HG03108 (cell line): ENCODE measurements at regions not wholly inside any gene's neighbourhood (a gene's known extent, or its start where the extent isn't known, plus 50 kb on each side); places are given as distances from the start of the nearest gene placed in this dataset.

Experiments used
- ATAC-seq: cut with Tn5 transposase; IDR thresholded peaks from one replicate; pipeline ENCODE4 v1.9.1; 2021; ENCODE audit warnings: moderate library complexity; ENCODE audit not compliant: unreplicated experiment

DNA sequence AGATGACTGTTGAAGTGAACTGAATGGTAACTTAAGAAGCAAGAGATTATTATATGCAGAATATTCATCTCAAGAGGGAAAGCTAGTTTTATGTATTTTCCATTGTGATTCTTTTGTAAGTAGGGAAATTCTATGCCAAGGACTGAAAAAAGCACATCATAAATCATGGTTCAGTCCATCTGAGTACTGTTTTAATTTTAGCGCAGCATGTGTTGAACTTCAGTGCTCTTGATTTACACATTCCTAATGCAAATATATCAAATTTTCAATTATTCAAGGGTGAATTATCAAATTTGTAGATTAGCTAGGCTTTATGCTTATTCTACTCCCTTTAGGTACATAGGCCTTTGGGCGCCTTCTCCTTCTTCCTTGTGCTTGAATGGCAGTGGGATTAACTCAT lies 50.3 kb upstream of the TCF12 start:
- ATAC-seq, result no peak

DNA sequence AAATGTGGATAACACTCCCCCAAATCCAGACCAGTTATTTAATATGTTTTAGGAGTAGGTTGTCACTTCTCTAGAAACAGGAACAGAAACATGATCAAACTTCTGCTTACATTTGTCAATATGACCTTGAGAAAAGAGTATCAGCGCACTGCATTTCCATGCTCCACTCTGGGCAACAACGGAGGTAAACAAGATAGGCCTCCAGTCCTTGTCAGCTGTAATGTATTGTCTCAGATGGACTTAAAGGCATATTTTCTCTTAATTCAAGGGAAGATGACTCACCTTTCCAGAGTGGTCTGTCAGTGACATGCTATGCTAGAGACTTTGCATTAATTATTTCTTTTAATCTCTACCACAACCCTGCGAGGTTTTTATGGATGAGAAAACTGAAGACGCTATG lies 51.6 kb upstream of the TCF12 start:
- ATAC-seq, result no peak

GRCh38 chr15:56857828-56858227 lies 60.6 kb upstream of the TCF12 start:
- ATAC-seq, result no peak

DNA sequence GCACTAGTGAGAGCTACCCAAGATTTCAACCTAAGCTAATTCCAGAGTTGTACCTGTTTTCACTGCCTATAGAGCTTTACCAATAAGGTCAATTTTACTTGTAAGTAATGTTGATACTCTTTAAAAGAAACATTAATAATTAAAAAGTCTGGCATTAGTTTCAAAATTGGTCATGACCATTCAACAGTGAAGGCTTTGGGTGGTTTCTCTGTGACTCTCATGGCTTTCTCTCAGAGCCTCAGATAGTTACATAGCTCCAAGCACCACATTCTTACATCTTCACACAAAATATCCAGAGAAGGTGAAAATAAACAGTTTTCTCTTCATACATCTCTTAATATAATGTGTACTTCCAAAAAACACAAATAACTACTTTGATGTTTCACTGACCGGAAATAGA lies 61.5 kb upstream of the TCF12 start:
- no peak for ATAC-seq

DNA sequence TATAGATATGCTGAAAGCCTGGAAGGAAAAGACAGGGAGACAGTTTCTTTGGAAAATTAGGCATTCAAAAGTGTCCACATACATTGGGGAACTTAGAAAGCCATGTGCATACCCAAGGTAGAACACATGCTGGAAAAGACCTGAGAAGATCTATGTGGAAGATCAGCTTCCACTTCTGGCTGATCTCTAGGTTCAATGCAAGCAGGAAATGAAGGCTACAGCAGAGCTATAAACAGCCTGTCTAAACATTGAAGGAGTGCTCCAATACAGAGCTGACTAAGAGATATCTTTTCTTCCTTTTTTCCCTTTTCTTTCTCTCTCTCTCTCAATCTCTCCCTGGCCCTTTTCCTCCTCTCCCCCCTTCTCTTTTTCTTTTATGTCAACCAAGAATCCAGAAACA lies 73.6 kb upstream of the TCF12 start:
- ATAC-seq, result no peak

GRCh38 chr15:56844471-56844870 lies 74.0 kb upstream of the TCF12 start:
- no peak for ATAC-seq

DNA sequence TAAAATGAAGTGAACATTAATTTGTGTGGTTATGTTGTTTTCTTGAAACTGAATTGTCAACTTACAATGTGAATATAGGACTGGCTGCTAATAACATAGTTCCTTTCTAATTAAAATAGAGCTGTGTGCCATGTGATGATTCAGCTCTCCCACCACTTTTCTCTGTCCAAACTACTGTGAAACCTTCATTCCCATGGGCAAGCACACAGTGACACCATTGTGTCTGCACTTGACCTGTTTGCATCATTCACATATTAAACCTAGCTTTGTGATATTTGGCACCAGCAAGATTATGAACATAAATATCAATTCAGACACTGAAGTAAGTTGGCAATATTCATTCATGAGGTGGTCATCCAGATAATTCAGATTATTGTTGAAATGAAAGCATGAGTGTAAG lies 78.8 kb upstream of the TCF12 start:
- no peak for ATAC-seq

GRCh38 chr15:56839099-56839498 lies 79.3 kb upstream of the TCF12 start:
- no peak for ATAC-seq

GRCh38 chr15:56838085-56838484 lies 80.4 kb upstream of the TCF12 start:
- no peak for ATAC-seq

DNA sequence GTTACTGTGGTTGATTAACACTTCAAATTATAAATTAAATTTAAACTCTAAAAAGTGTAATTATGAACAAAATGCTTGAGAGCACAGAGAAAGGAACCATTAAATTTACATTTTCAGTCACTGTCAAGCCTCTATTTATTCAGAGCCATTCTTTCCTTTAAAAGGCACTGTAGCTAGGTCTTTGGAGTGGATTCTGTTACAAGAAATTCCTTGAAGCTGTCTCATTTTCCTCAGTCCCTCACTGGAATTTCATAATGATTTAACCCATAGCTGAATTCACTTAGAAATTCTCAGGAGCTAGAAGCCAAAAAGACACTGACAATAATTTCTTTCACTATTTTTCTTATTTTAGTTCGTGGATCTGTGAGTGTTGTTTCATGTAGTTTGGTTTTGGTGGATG lies 81.2 kb upstream of the TCF12 start:
- ATAC-seq, result no peak

- no peak for ATAC-seq
Observed at GRCh38 chr15:56835718-56836171, 82.7 kb upstream of the TCF12 start.

DNA sequence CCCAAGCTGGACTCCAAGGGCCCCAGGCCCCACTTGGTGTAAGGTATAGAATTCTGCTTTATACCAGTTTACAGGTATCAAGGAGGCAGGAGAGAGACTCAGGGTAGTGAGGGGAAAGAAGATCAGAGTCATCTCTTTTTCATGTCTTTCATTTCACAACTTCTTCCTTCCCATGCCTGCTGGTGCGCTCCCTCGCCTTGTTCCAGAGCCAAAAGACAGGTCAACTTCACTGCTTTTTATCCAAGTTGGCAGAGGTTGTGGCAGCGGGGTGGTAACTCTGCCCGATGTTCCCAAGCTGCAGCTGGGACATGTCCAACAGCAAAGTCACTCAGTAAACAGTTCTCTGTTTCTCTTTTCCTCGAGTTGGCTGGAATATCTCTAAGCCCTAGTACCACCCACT lies 86.3 kb upstream of the TCF12 start:
- ATAC-seq, result no peak

DNA sequence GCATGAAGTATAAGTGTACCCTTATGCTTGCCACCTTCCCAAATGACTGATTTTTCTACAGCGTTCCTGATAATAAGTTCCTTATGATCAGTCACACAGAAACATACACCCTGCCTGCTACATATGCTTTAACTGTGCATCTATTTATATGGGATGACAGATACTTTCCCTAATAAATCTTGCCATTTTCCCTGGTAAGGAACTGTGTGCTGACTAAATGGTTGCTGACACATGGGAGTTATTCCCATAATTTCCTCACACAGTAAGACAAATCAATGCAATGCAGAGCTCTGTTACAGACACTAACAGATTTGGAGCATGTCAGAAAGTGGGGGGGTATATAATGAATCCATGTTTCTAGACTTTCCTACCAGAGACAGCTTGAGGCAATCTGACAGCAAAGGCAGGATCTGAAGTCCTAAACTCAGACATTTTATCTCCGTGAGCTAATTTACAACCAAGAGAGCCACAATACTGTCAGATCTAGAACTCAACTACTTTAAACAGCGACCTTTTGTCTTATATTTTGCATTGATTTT lies 86.9 kb upstream of the TCF12 start:
- no peak for ATAC-seq

- no peak for ATAC-seq
Observed at GRCh38 chr15:56824175-56824574, 90.9 kb upstream of the ZNF280D start.

GRCh38 chr15:56821721-56822425 lies 88.6 kb upstream of the ZNF280D start:
- ATAC-seq, result peak; percentile 69

DNA sequence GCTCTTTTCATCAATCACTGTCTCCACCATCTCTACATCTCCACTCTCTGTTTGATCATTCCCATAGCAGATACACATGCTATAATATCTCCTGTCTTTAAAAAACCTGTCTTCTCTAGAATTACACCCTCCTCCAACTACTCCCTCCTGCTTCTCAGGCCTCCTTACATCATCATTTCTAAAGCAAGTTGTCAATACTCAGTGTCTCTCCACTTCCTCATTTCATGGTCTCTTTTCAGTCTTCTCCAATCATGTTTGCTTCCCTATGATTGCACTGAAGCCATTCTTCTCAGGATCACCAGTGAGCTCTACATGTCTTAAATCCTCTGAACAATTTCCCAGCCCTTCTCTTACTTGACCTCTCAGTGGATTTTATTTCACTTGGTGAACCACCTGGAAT lies 87.0 kb upstream of the ZNF280D start:
- no peak for ATAC-seq

DNA sequence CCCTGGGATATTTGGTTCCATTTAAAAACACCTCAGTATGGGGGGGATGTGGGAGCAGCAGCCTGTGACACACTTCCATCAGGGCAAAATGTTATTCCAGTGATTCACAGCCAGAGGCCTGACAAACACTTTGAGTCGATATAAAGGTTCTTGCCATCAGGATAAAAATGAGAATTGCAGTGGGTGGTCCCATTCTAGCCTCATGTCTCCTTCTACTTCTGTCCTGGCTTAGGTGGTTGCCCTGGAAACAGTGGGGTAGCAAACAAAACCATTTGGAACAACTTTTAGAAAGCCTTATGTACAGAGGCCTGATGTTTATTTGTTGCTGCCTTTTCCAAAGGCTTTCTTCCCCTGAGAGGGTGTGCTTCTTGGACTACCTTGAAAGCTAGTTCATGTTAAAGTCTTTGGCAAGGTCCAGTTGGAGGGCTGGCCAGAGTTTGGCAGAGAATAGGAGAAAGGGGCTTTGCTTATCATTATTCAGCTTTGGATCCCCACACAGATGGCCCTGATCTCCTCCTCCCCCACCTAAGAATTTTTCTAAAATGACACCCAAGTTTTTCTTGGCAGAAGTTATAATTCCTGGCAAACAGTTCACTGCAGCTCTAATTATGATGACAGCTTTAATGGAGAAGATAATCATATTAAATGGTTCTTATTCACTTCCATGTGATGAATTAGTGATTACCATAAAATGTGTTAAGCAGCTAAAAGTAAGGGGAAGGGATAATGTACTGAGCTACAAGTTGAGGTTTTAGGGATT lies 84.2 kb upstream of the ZNF280D start:
- no peak for ATAC-seq

- no peak for ATAC-seq
Observed at GRCh38 chr15:56816781-56817180, 83.5 kb upstream of the ZNF280D start.

DNA sequence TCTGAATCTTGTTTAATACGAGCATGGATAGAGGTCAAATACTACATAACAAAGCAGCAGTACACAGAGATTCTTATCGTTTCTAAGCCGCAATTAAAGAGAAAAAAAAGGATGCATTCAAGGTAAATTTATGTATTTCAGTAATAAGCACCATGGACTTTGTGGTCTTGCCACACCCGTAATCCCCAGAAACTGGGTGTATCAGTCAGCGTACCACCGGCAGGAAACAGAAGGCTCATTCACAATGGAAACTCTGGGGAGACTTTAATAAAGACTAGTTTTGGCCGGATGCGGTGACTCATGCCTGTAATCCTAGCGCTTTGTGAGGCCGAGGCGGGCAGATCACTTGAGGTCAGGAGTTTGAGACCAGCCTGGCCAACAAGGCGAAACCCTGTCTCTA lies 81.9 kb upstream of the ZNF280D start:
- ATAC-seq, result no peak

- ATAC-seq, result no peak
Observed at GRCh38 chr15:56814429-56814828, 81.1 kb upstream of the ZNF280D start.

DNA sequence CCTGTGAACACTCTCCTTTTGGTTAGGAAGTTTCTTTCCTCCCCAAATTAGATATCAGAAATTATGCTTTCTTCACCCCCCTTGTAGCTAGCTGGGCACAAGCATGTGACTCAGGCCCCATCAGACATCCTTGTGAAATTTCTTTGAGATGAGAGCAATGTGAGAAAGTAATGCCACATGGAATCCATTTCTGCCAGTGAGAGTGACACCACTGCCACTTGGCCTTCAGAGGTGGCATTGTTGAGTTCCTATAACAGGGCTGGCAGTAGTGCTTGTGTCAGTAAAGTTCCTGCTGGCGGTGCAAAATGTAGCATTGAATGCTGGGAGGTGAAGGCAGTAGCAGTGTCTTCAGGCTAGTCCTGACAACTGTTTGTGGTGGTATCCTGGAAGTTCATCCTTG lies 80.7 kb upstream of the ZNF280D start:
- ATAC-seq, result no peak

DNA sequence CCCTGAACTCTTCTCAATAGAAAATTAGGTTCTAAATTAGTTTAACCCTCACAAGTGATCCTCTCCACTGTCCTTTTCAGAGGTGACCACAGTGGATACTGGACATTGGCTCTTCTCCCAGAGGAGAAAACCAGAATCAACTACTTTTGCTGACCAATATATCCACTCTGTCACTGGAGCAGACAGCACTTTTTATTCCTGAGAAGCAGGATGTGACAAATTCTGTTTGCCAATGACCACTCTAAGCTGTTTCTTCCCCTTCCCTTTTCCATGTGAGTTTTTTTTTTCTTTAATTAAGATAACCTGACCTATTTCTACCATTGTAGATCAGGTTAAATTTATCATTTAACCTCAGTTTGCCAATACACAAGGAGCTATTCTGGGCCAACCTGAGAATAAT lies 79.7 kb upstream of the ZNF280D start:
- ATAC-seq, result no peak
